Spinal cord (tissue), 9 donors: ENCODE measurements at regions not wholly inside any gene's neighbourhood (a gene's known extent, or its start where the extent isn't known, plus 50 kb on each side); places are given as distances from the start of the nearest gene placed in this dataset.

Source experiments
- DNase-seq, 6 donors: peaks; one replicate each; pipeline versions ENCODE4 v3.0.0 to v3.0.0-alpha.2; 2013 to 2015; ENCODE audit warnings: low spot score in 6 of 6, low read depth in 4 of 6
- H3K27ac ChIP-seq: one replicate; pipeline ENCODE4 v1.5.1; 2013; ENCODE audit warnings: low read depth, low read length, control low read depth
- H3K27me3 ChIP-seq: one replicate; pipeline ENCODE4 v1.6.1; 2013; ENCODE audit warnings: low read length; ENCODE audit not compliant: control insufficient read depth, insufficient read depth
- H3K36me3 ChIP-seq: one replicate; pipeline ENCODE4 v1.6.1; 2013; ENCODE audit warnings: low read length; ENCODE audit not compliant: control insufficient read depth, insufficient read depth
- H3K4me1 ChIP-seq: one replicate; pipeline ENCODE4 v1.6.1; 2013; ENCODE audit warnings: low read length; ENCODE audit not compliant: control insufficient read depth, insufficient read depth
- H3K4me3 ChIP-seq: one replicate; pipeline ENCODE4 v1.5.1; 2013; ENCODE audit warnings: low read depth, low read length, control low read depth
- H3K9me3 ChIP-seq: one replicate; pipeline ENCODE4 v1.6.1; 2013; ENCODE audit warnings: low read length; ENCODE audit not compliant: control insufficient read depth, insufficient read depth
- WGBS: methylation state at CpG from one replicate; pipeline ENCODE4 v1.1.5; 2013; ENCODE audit warnings: missing lambda C conversion rate; ENCODE audit not compliant: insufficient coverage; 5-methylcytosine and 5-hydroxymethylcytosine counted together
- donor health status: healthy.

DNA sequence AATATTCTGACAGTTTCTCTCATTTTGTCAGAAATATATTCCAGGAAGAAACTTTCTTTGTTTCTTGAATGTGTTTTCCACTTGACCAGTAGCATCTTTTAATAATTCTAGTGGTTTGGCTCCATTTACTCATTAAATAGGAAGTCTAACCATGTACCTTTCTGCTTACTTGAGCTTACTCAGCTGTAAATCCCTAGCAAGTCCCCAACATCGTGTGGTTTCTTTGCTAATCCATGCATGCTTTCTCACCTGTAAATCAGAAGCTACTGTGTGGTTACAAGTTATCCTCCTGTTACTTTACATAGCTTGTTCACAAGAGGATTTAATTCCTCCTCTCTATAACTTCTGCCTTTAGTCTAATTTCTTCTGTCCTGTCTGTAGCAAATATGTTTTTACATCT, 227.7 kb downstream of the FSCB start:
- Histone ChIP-seq H3K9me3 (no peaks in the 10 kb centered on the region), H3K4me1 (no peaks in the 10 kb centered on the region), H3K4me3 (no peak overlapping the region), H3K27me3 (no peaks in the 10 kb centered on the region), H3K27ac (no peak overlapping the region), H3K36me3 (no peaks in the 10 kb centered on the region)
- WGBS, result no CpG with 5 or more reads among the region's 1 CpG
- DNase-seq, result no peak

DNA sequence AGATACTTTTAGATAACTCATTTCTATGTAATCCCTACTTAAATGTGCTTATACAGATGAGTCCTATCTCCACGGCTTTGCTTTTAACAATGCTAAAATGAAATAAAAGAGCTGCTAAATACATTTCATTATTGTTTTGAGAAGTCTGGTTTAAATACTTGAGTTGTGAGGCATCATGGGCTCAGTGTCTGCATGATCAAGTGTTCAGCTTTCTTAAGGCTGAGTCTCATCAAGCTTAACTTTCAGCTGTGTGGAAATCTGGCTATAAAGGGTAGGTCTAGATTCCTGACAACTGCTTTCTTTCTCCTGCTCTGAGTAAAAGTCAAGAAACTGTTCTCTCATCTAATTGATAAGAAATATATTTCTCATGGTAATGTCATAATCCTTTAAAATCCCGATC, 235.4 kb downstream of the FSCB start:
- no CpG with 5 or more reads among the region's 2 CpGs for WGBS
- no peak overlapping the region for H3K27ac ChIP-seq
- no peaks in the 10 kb centered on the region for H3K4me1 ChIP-seq
- H3K4me3 ChIP-seq, result no peak overlapping the region
- DNase-seq, result peak in 1 of 6 donors; percentile 3
- H3K27me3 ChIP-seq, result no peaks in the 10 kb centered on the region
- no peaks in the 10 kb centered on the region for H3K9me3 ChIP-seq
- H3K36me3 ChIP-seq, result no peaks in the 10 kb centered on the region

- H3K4me3 ChIP-seq, result no peak overlapping the region
- no peaks in the 10 kb centered on the region for H3K9me3 ChIP-seq
- H3K36me3 ChIP-seq, result no peaks in the 10 kb centered on the region
- H3K27ac ChIP-seq, result no peak overlapping the region
- DNase-seq, result no peak
- H3K27me3 ChIP-seq, result no peaks in the 10 kb centered on the region
- WGBS, result no CpG with 5 or more reads among the region's 3 CpGs
- no peaks in the 10 kb centered on the region for H3K4me1 ChIP-seq
These were observed 236.1 kb downstream of the FSCB start for GRCh38 chr14:44271006-44271405.

DNA sequence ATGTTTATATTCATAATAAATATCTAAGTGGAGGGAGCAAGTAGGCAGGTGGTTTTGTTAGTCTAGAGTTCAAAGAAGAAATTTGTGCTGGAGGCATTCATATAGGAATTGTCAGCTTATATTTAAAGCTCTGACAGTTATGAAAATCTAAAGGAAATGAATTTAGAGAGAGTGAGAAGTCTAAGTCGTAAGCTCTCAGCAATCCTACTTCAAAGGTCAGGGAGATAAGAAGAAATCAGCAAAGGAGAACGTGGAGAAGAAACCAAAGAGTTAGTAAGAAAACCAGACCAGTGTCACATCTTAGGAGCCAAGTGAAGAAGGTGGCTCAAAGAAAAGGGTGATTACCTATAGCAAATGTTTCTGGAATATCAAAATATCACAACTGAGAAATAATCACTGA, 241.8 kb downstream of the FSCB start:
- H3K4me1 ChIP-seq, result no peaks in the 10 kb centered on the region
- no peaks in the 10 kb centered on the region for H3K27me3 ChIP-seq
- H3K27ac ChIP-seq, result no peak overlapping the region
- no peaks in the 10 kb centered on the region for H3K36me3 ChIP-seq
- WGBS, result 90% methylated on average over 2 of the region's 2 CpGs
- DNase-seq, result no peak
- no peak overlapping the region for H3K4me3 ChIP-seq
- H3K9me3 ChIP-seq, result no peaks in the 10 kb centered on the region

DNA sequence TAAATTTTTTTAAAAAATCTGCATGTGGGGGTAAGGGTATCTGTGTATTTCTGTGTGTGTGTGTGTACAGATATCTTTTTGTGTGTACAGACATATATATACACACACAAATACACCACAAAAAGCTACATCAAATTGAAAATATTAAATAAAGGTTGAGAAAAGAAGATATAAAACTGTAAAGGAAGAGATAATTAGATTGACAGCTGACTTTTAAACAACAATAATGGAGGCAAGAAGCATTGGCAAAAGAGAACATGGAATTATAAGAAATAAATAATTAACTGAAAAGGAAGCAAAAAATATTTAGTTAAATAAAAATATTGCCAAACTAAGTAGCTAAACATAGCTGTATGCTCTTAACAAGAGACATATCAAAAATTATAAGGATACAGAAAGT, 291.4 kb downstream of the FSCB start:
- peaks cover 2% of the 10 kb centered on the region for H3K9me3 ChIP-seq
- no peak for DNase-seq
- H3K27me3 ChIP-seq, result no peaks in the 10 kb centered on the region
- H3K4me1 ChIP-seq, result no peaks in the 10 kb centered on the region
- no peak overlapping the region for H3K4me3 ChIP-seq
- H3K27ac ChIP-seq, result no peak overlapping the region
- no peaks in the 10 kb centered on the region for H3K36me3 ChIP-seq

- Histone ChIP-seq H3K27ac (no peak overlapping the region), H3K36me3 (no peaks in the 10 kb centered on the region), H3K27me3 (no peaks in the 10 kb centered on the region), H3K9me3 (peaks cover 2% of the 10 kb centered on the region), H3K4me3 (no peak overlapping the region), H3K4me1 (no peaks in the 10 kb centered on the region)
- DNase-seq, result no peak
- WGBS, result no CpG with 5 or more reads among the region's 2 CpGs
These were observed 295.4 kb downstream of the FSCB start for GRCh38 chr14:44211718-44212117.

GRCh38 chr14:44204061-44204835, 302.8 kb downstream of the FSCB start:
- Histone ChIP-seq H3K4me1 (no peaks in the 10 kb centered on the region), H3K4me3 (no peak overlapping the region), H3K36me3 (no peaks in the 10 kb centered on the region), H3K27ac (no peak overlapping the region), H3K27me3 (no peaks in the 10 kb centered on the region), H3K9me3 (no peaks in the 10 kb centered on the region)
- no peak for DNase-seq
- no CpG with 5 or more reads among the region's 3 CpGs for WGBS

DNA sequence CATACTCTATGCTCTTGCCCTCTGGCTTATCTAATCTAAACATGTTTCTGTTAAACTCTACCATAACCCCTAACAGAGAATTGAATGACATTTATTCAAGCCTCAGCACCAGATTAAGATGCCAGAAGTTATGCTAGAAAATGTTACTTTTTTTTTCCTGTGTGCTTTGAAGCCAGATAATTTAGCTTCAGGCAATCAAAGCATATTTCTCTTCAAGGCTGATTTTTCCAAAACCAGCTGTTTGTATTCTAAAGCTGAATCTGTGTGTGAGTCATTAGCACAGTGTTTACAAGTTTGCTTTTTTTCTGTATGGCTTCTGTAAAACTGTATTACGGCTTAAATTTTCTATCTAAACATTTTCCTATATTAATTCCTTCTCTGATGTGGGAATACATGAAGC, 326.1 kb downstream of the FSCB start:
- Histone ChIP-seq H3K36me3 (no peaks in the 10 kb centered on the region), H3K9me3 (no peaks in the 10 kb centered on the region), H3K4me3 (no peak overlapping the region), H3K27ac (no peak overlapping the region), H3K27me3 (no peaks in the 10 kb centered on the region), H3K4me1 (no peaks in the 10 kb centered on the region)
- DNase-seq, result peak in 2 of 6 donors; percentile 8 to 23
- no CpG with 5 or more reads among the region's 1 CpG for WGBS

DNA sequence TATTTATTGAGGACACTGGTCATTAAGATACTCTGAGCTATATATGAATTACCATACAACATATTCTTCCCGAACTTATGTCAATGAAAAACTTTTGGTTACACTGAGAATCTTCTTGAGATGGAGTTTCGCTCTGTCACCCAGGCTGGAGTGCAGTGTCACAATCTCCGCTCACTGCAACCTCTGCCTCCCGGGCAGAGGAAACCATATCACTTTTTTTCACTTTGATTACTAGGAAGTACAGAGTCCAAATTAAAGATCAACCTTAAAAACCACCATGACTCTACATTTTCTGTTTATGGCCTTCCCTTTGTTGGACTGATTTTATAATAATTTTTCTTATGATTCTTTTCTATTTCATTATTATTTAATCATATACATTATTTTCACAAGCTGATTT, 336.5 kb downstream of the FSCB start:
- DNase-seq, result no peak
- Histone ChIP-seq H3K4me3 (no peak overlapping the region), H3K27me3 (no peaks in the 10 kb centered on the region), H3K4me1 (no peaks in the 10 kb centered on the region), H3K27ac (no peak overlapping the region), H3K9me3 (no peaks in the 10 kb centered on the region), H3K36me3 (no peaks in the 10 kb centered on the region)
- 86% methylated on average over 4 of the region's 4 CpGs for WGBS

DNA sequence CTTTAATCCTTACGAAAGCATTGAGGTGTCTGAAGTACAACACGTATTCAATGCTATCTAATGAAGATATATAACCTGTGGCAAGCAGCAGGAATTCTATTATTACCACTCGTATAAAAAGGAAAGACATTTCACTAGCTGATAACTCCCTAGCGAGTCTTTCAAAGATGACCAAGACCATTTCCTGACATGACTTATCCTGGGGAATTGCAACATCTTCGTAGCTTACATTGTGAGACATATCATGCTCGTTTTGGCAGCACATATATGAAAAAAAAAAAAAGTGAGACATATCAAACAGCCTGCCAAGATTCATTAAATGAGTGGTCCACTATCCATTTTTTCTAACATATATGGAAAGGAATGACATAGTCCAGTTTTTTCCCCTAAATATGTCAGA, 337.0 kb downstream of the FSCB start:
- Histone ChIP-seq H3K36me3 (no peaks in the 10 kb centered on the region), H3K27me3 (no peaks in the 10 kb centered on the region), H3K27ac (no peak overlapping the region), H3K4me3 (no peak overlapping the region), H3K4me1 (no peaks in the 10 kb centered on the region), H3K9me3 (no peaks in the 10 kb centered on the region)
- no peak for DNase-seq
- 80% methylated on average over 3 of the region's 6 CpGs for WGBS
